AG04450 (cell line): ENCODE measurements at regions not wholly inside any gene's neighbourhood (a gene's known extent, or its start where the extent isn't known, plus 50 kb on each side); places are given as distances from the start of the nearest gene placed in this dataset.

Source experiments
- CTCF ChIA-PET: fragments of 300-600, 350-600 bp; formaldehyde crosslinking; extraction: SDS; loops from one replicate; lab custom pipeline; 2022; ENCODE audit warnings: antibody characterized with exemption, inconsistent platforms; lab: Charles Lee
- POLR2A ChIA-PET: fragments of 350-600 bp; formaldehyde crosslinking; extraction: SDS; loops from one replicate; lab custom pipeline; 2021; ENCODE audit warnings: antibody characterized with exemption, inconsistent platforms; lab: Yijun Ruan, JAX
- DNase-seq: peaks from one replicate; pipeline ENCODE4 v3.0.0-alpha.2; 2011; ENCODE audit warnings: low read depth, low spot score
- H3K27ac ChIP-seq: one replicate; pipeline ENCODE4 v1.5.1; 2012; ENCODE audit warnings: low read depth, low read length, control low read depth
- H3K27me3 ChIP-seq: one replicate; pipeline ENCODE4 v1.6.0; 2012; ENCODE audit warnings: low read length; ENCODE audit not compliant: control insufficient read depth, insufficient read depth
- H3K4me3 ChIP-seq: 2 replicates; pipeline ENCODE4 v1.5.1; 2011; ENCODE audit warnings: mild to moderate bottlenecking, low read depth, low read length, control low read depth
- H3K9me3 ChIP-seq: 2 replicates; pipeline ENCODE4 v1.5.1; 2012; ENCODE audit warnings: low read length; ENCODE audit not compliant: control insufficient read depth, insufficient read depth
- CTCF ChIP-seq: IDR thresholded peaks from 2 replicates; pipeline ENCODE4 v1.5.1; 2011; ENCODE audit warnings: low read depth, low read length, control low read depth, inconsistent platforms

- ChIA-PET POLR2A (interaction anchor here (0.5 kb wide), 1 partner anchor 166 kb away, joined by 5 read pairs; no protein-coding TSS in a partner anchor), CTCF (no interaction called here)
- Histone ChIP-seq H3K4me3 (no peak overlapping the region), H3K27me3 (no peaks in the 10 kb centered on the region), H3K27ac (no peak overlapping the region), H3K9me3 (no peaks in the 10 kb centered on the region)
- DNase-seq: no peak
- no peak for TF ChIP-seq CTCF
Observed at GRCh38 chr9:107706701-107707427, 217.3 kb upstream of the KLF4 start.

GRCh38 chr9:107705521-107705920 is 216.0 kb upstream of the KLF4 start:
- POLR2A ChIA-PET: no interaction called here
- Histone ChIP-seq H3K4me3 (no peak overlapping the region), H3K27me3 (no peaks in the 10 kb centered on the region), H3K9me3 (no peaks in the 10 kb centered on the region), H3K27ac (no peak overlapping the region)
- no peak for DNase-seq
- CTCF ChIA-PET: no interaction called here
- TF ChIP-seq CTCF: no peak

GRCh38 chr9:107704774-107705173 is 215.2 kb upstream of the KLF4 start:
- POLR2A ChIA-PET: no interaction called here

GRCh38 chr9:107703651-107704050 is 214.1 kb upstream of the KLF4 start:
- H3K27me3 ChIP-seq: no peaks in the 10 kb centered on the region
- POLR2A ChIA-PET: no interaction called here
- CTCF ChIA-PET: no interaction called here
- no peak overlapping the region for H3K27ac ChIP-seq
- no peak for DNase-seq
- TF ChIP-seq CTCF: no peak
- no peak overlapping the region for H3K4me3 ChIP-seq
- no peaks in the 10 kb centered on the region for H3K9me3 ChIP-seq

More at GRCh38 chr9:107704774-107705173, 215.2 kb upstream of the KLF4 start:
- CTCF ChIA-PET: no interaction called here
- no peak for TF ChIP-seq CTCF
- DNase-seq: no peak
- Histone ChIP-seq H3K4me3 (no peak overlapping the region), H3K27ac (no peak overlapping the region), H3K27me3 (no peaks in the 10 kb centered on the region), H3K9me3 (no peaks in the 10 kb centered on the region)

- TF ChIP-seq CTCF: no peak
- Histone ChIP-seq H3K9me3 (no peaks in the 10 kb centered on the region), H3K27ac (no peak overlapping the region), H3K4me3 (no peak overlapping the region), H3K27me3 (peaks cover 2% of the 10 kb centered on the region)
- POLR2A ChIA-PET: no interaction called here
- CTCF ChIA-PET: no interaction called here
- DNase-seq: no peak
Observed at GRCh38 chr9:107700847-107701246, 211.3 kb upstream of the KLF4 start.
